Caco-2 (cell line): ENCODE measurements at regions not wholly inside any gene's neighbourhood (a gene's known extent, or its start where the extent isn't known, plus 50 kb on each side); places are given as distances from the start of the nearest gene placed in this dataset.

Experiments used
- BruUV-seq: library from RNA; stranded (reverse); fragments of 400-500 nt; replicated peaks from 2 replicates; lab custom pipeline; 2021; lab: Mats Ljungman, UMichigan
- CTCF ChIA-PET: fragments of 300-600 bp; sonication (Branson Sonifier 250); formaldehyde crosslinking; loops from one replicate; lab custom pipeline; 2022; ENCODE audit warnings: antibody characterized with exemption; lab: Charles Lee
- POLR2A ChIA-PET: fragments of 300-600 bp; sonication (Branson Sonifier 250); formaldehyde crosslinking; loops from one replicate; lab custom pipeline; 2022; ENCODE audit warnings: antibody characterized with exemption; lab: Charles Lee
- DNase-seq, 2 experiments: peaks; one replicate each; pipeline versions ENCODE4 v3.0.0 to v3.0.0-alpha.2; 2020 to 2022
- H3K27me3 ChIP-seq: replicated peaks from 2 replicates; pipeline ENCODE4 v1.6.0; 2011; ENCODE audit warnings: low read length; ENCODE audit not compliant: control insufficient read depth, insufficient read depth
- H3K36me3 ChIP-seq: 2 replicates; pipeline ENCODE4 v1.5.1; 2011; ENCODE audit warnings: low read length; ENCODE audit not compliant: control insufficient read depth, insufficient read depth
- H3K4me1 ChIP-seq: fragments of 250-450 bp; sonication (Bioruptor Pico); 2 replicates; pipeline ENCODE4 v1.5.1; 2020; ENCODE audit warnings: mild to moderate bottlenecking
- H3K4me3 ChIP-seq: 2 replicates; pipeline ENCODE4 v1.5.1; 2011; ENCODE audit warnings: low read depth, mild to moderate bottlenecking, control low read depth, low read length
- H3K9me3 ChIP-seq: fragments of 250-450 bp; sonication (Bioruptor Pico); 2 replicates; pipeline ENCODE4 v1.5.1; 2020; ENCODE audit warnings: mild to moderate bottlenecking, moderate library complexity
- H3K27ac Mint-ChIP-seq: one replicate; pipeline ENCODE4 v1.8.0; 2022; ENCODE audit warnings: mixed read lengths; ENCODE audit not compliant: unreplicated experiment
- H3K27me3 Mint-ChIP-seq: one replicate; pipeline ENCODE4 v1.8.0; 2022; ENCODE audit warnings: mixed read lengths; ENCODE audit not compliant: insufficient read depth, unreplicated experiment
- H3K36me3 Mint-ChIP-seq: one replicate; pipeline ENCODE4 v1.8.0; 2022; ENCODE audit warnings: mild to moderate bottlenecking, mixed read lengths; ENCODE audit not compliant: insufficient read depth, unreplicated experiment
- H3K4me1 Mint-ChIP-seq: one replicate; pipeline ENCODE4 v1.8.0; 2022; ENCODE audit warnings: low read depth, mixed read lengths; ENCODE audit not compliant: unreplicated experiment
- H3K4me3 Mint-ChIP-seq: one replicate; pipeline ENCODE4 v1.8.0; 2022; ENCODE audit warnings: mild to moderate bottlenecking, moderate library complexity, mixed read lengths; ENCODE audit not compliant: unreplicated experiment
- H3K9me3 Mint-ChIP-seq: one replicate; pipeline ENCODE4 v1.8.0; 2022; ENCODE audit warnings: mixed read lengths; ENCODE audit not compliant: unreplicated experiment
- intact Hi-C: fragments of 100-400 bp; cut with micrococcal nuclease; formaldehyde crosslinking; loops from one replicate; pipeline ENCODE4 v1.10.0; 2022; ENCODE audit not compliant: unreplicated experiment
- TF ChIP-seq, protein P1 (sequence below), 2 experiments: fragments of 200-600 bp in 1 of 2; IDR thresholded peaks; 1 replicate in 1 of 2; 2 replicates in 1 of 2; pipeline versions ENCODE4 v1.5.1 to v1.8.0; 2011 to 2022; ENCODE audit warnings: antibody characterized with exemption in 1 of 2, control low read depth in 1 of 2, inconsistent platforms in 1 of 2, low read depth in 1 of 2, low read length in 1 of 2, mild to moderate bottlenecking in 1 of 2, moderate library complexity in 1 of 2; ENCODE audit not compliant: insufficient read depth in 1 of 2, severe bottlenecking in 1 of 2, unreplicated experiment in 1 of 2

DNA sequence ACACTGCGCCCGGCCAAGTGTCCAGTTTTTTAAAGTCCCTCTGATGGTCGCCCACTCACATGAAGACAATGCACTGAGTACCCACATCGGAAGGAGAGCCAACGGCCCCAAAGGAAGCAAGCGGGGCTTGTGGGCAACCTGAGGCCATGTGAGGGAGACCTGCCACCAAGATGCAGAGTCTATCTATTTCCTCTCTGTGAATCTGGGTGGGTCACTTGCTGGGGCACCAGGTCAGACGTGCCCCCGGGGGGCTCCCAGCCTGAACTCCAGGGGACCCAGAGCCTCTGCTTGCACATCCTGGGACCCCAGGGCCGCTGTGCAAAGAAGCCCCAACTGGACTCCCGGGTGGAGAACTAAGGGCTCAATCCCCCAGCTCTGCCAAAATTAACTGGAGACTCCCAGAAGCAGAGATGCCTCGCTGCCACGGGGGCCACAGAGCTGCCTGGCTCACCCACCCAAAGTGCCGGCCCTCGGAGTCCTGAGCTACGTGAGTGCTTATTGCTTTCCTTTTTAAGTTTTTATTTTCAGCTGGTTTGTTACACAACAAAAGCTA lies 106.4 kb downstream of the BRD1 start:
- CTCF ChIA-PET: no interaction called here
- H3K36me3 ChIP-seq: no peaks in the 10 kb centered on the region
- POLR2A ChIA-PET: no interaction called here
- no TSS peak for BruUV-seq
- peaks cover 3% of the 10 kb centered on the region; the same call in 1 of the 2 replicates for H3K27me3 ChIP-seq
- H3K4me3 Mint-ChIP-seq: no peak overlapping the region
- peaks cover 34% of the 10 kb centered on the region for H3K27me3 Mint-ChIP-seq
- no peak overlapping the region for H3K27ac Mint-ChIP-seq
- intact Hi-C loops: loop anchor here (10.0 kb wide), 1 partner anchor 286 kb away; no protein-coding TSS in a partner anchor
- H3K9me3 ChIP-seq: no peaks in the 10 kb centered on the region
- H3K4me1 Mint-ChIP-seq: no peaks in the 10 kb centered on the region
- H3K36me3 Mint-ChIP-seq: no peaks in the 10 kb centered on the region
- no peaks in the 10 kb centered on the region for H3K4me1 ChIP-seq
- no peaks in the 10 kb centered on the region for H3K9me3 Mint-ChIP-seq
- H3K4me3 ChIP-seq: no peak overlapping the region
- TF ChIP-seq, protein P1, sequence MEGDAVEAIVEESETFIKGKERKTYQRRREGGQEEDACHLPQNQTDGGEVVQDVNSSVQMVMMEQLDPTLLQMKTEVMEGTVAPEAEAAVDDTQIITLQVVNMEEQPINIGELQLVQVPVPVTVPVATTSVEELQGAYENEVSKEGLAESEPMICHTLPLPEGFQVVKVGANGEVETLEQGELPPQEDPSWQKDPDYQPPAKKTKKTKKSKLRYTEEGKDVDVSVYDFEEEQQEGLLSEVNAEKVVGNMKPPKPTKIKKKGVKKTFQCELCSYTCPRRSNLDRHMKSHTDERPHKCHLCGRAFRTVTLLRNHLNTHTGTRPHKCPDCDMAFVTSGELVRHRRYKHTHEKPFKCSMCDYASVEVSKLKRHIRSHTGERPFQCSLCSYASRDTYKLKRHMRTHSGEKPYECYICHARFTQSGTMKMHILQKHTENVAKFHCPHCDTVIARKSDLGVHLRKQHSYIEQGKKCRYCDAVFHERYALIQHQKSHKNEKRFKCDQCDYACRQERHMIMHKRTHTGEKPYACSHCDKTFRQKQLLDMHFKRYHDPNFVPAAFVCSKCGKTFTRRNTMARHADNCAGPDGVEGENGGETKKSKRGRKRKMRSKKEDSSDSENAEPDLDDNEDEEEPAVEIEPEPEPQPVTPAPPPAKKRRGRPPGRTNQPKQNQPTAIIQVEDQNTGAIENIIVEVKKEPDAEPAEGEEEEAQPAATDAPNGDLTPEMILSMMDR (IDR thresholded peaks at IDR 0.05; ENCODE audit: insufficient read depth in 1 of 2, low read depth in 1 of 2, low read length in 1 of 2, severe bottlenecking in 1 of 2, unreplicated experiment in 1 of 2): no peak
- no peak for DNase-seq

DNA sequence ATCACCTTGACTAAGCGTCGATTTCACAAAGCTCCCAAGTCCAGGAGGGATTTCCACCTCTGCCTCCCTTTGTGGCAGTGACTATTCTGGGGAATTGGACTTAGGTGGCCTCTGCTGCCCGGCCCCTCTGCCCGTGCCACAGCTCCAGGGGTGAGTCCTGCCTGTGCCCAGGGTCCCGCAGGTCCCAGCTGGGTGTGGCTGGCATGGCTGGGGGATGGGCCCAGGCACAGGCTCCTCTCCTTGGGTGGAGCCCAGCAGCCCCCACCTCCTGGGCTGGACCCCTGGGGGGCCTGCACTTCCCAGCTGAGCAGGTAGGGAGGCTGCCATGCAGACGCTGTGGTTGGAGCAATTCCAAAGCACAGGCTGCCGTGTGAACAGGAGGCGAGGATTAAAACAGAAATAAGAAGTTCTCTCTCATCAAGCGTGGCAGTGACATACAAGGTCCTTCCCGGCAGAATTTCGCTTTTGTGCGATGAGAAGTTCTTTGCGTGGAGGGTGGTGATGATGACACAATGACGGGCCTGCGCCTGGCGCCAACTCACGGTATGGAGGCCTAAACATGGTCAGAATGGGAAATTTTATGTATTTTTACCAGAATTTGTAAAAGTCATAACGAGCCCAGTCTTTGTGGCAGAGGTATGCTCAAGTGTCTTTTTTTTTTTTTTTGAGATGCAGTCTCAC lies 107.3 kb downstream of the BRD1 start:
- no peaks in the 10 kb centered on the region for H3K4me1 Mint-ChIP-seq
- no peaks in the 10 kb centered on the region for H3K9me3 ChIP-seq
- no peaks in the 10 kb centered on the region for H3K4me1 ChIP-seq
- no peaks in the 10 kb centered on the region for H3K36me3 Mint-ChIP-seq
- POLR2A ChIA-PET: no interaction called here
- TF ChIP-seq, protein P1 (IDR thresholded peaks at IDR 0.05; ENCODE audit: insufficient read depth in 1 of 2, low read depth in 1 of 2, low read length in 1 of 2, severe bottlenecking in 1 of 2, unreplicated experiment in 1 of 2): no peak
- intact Hi-C loops: loop anchor here (10.0 kb wide), 1 partner anchor 286 kb away; no protein-coding TSS in a partner anchor
- no peak for DNase-seq
- no TSS peak for BruUV-seq
- no peak overlapping the region for H3K4me3 Mint-ChIP-seq
- peaks cover 3% of the 10 kb centered on the region; the same call in 1 of the 2 replicates for H3K27me3 ChIP-seq
- CTCF ChIA-PET: no interaction called here
- H3K4me3 ChIP-seq: no peak overlapping the region
- H3K9me3 Mint-ChIP-seq: no peaks in the 10 kb centered on the region
- H3K36me3 ChIP-seq: no peaks in the 10 kb centered on the region
- no peak overlapping the region for H3K27ac Mint-ChIP-seq
- peaks cover 33% of the 10 kb centered on the region for H3K27me3 Mint-ChIP-seq

DNA sequence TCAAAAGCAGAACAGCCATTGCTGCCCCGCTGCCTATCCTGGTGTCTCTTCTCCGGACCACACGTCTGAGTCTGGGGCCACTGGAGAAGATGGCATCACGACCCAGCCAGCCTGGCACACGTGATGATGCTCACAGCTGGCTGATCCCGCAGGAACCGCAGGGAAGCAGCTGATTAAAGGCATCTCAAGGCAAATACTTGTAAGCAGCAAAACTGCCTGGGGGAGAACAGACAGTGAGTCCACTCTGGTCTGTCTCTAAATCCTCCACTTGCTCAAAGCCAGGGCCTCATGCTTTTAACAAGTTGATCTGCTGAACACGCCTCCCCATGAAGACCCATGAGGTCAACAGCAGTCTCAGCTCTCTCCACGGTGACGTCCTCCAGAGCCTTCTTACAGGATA lies 108.6 kb downstream of the BRD1 start:
- no peak overlapping the region for H3K4me3 ChIP-seq
- no TSS peak for BruUV-seq
- TF ChIP-seq, protein P1 (IDR thresholded peaks at IDR 0.05; ENCODE audit: insufficient read depth in 1 of 2, low read depth in 1 of 2, low read length in 1 of 2, severe bottlenecking in 1 of 2, unreplicated experiment in 1 of 2): no peak
- H3K9me3 ChIP-seq: no peaks in the 10 kb centered on the region
- DNase-seq: no peak
- Mint-ChIP-seq H3K4me3 (no peak overlapping the region), H3K36me3 (no peaks in the 10 kb centered on the region), H3K4me1 (no peaks in the 10 kb centered on the region), H3K9me3 (no peaks in the 10 kb centered on the region), H3K27me3 (peaks cover 35% of the 10 kb centered on the region), H3K27ac (no peak overlapping the region)
- POLR2A ChIA-PET: no interaction called here
- CTCF ChIA-PET: no interaction called here
- intact Hi-C loops: no loop called here
- H3K4me1 ChIP-seq: no peaks in the 10 kb centered on the region
- no peaks in the 10 kb centered on the region for H3K36me3 ChIP-seq
- peaks cover 3% of the 10 kb centered on the region; the same call in 1 of the 2 replicates for H3K27me3 ChIP-seq
